CD4-positive, alpha-beta T cell (primary cell): ENCODE measurements at regions not wholly inside any gene's neighbourhood (a gene's known extent, or its start where the extent isn't known, plus 50 kb on each side); places are given as distances from the start of the nearest gene placed in this dataset.

ENCODE experiments used
- ATAC-seq: fragments of 200-7000 bp; cut with Tn5 transposase; one replicate; pipeline ENCODE4 v1.10.0; 2022; ENCODE audit warnings: mild to moderate bottlenecking; ENCODE audit not compliant: poor library complexity
- CTCF ChIA-PET: fragments of 350-600 bp; sonication (Branson Sonifier 250); formaldehyde crosslinking; loops from one replicate; lab custom pipeline; 2021; ENCODE audit warnings: antibody characterized with exemption, inconsistent platforms; lab: Charles Lee
- POLR2A ChIA-PET: fragments of 350-600 bp; sonication (Branson Sonifier 250); formaldehyde crosslinking; loops from one replicate; lab custom pipeline; 2021; ENCODE audit warnings: antibody characterized with exemption, inconsistent platforms; lab: Charles Lee
- DNase-seq, 14 experiments: peaks; one replicate each; pipeline ENCODE4 v3.0.0-alpha.2; 2013 to 2020; ENCODE audit warnings: mixed read lengths in 2 of 14
- H3K27ac ChIP-seq, 2 donors: one replicate each; pipeline versions ENCODE4 v1.5.1 to v1.7.0; 2013; ENCODE audit warnings: low read length in 2 of 2, low read depth in 1 of 2, mild to moderate bottlenecking in 1 of 2
- H3K27me3 ChIP-seq, 2 experiments: 1 replicate in 1 of 2; 2 replicates in 1 of 2; pipeline versions ENCODE4 v1.6.1 to v1.7.0; 2013; ENCODE audit warnings: low read length in 2 of 2, control low read depth in 1 of 2, mild to moderate bottlenecking in 1 of 2, moderate library complexity in 1 of 2; ENCODE audit not compliant: insufficient read depth in 2 of 2, control insufficient read depth in 1 of 2
- H3K36me3 ChIP-seq: one replicate; pipeline ENCODE4 v1.6.1; 2013; ENCODE audit warnings: low read length, control low read depth; ENCODE audit not compliant: insufficient read depth
- H3K4me1 ChIP-seq: one replicate; pipeline ENCODE4 v1.6.1; 2013; ENCODE audit warnings: low read length, control low read depth; ENCODE audit not compliant: insufficient read depth
- H3K4me3 ChIP-seq: one replicate; pipeline ENCODE4 v1.5.1; 2013; ENCODE audit warnings: mild to moderate bottlenecking, low read length, moderate library complexity
- H3K9me3 ChIP-seq, 2 experiments: 1 replicate in 1 of 2; 2 replicates in 1 of 2; pipeline versions ENCODE4 v1.6.1 to v1.7.0; 2013; ENCODE audit warnings: low read length in 2 of 2, mild to moderate bottlenecking in 2 of 2, control low read depth in 1 of 2, moderate library complexity in 1 of 2; ENCODE audit not compliant: control insufficient read depth in 1 of 2, insufficient read depth in 1 of 2
- H3K27ac Mint-ChIP-seq: one replicate; pipeline ENCODE4 v1.8.0; 2020; ENCODE audit warnings: mixed read lengths
- H3K27me3 Mint-ChIP-seq: one replicate; pipeline ENCODE4 v1.8.0; 2021; ENCODE audit warnings: mixed read lengths
- H3K36me3 Mint-ChIP-seq: one replicate; pipeline ENCODE4 v1.8.0; 2021; ENCODE audit warnings: low read depth, mixed read lengths
- H3K4me1 Mint-ChIP-seq: one replicate; pipeline ENCODE4 v1.8.0; 2021; ENCODE audit warnings: low read depth, mixed read lengths
- H3K4me3 Mint-ChIP-seq: one replicate; pipeline ENCODE4 v1.8.0; 2020; ENCODE audit warnings: mild to moderate bottlenecking, mixed read lengths
- H3K9me3 Mint-ChIP-seq: one replicate; pipeline ENCODE4 v1.8.0; 2020; ENCODE audit warnings: mixed read lengths
- CTCF ChIP-seq: fragments of 200-600 bp; IDR thresholded peaks from one replicate; pipeline ENCODE4 v1.8.0; 2022; ENCODE audit warnings: antibody characterized with exemption, mild to moderate bottlenecking
- intact Hi-C, 2 experiments: fragments of 100-400 bp; cut with DNase I in 1 of 2; cut with micrococcal nuclease in 1 of 2; formaldehyde crosslinking; loops; one replicate each; pipeline versions ENCODE4 v1.15.1 to v1.9.0; 2023 to 2025; cut with DNase I, micrococcal nuclease

- H3K27me3 Mint-ChIP-seq = no peaks in the 10 kb centered on the region
- POLR2A ChIA-PET = no interaction called here
- Histone ChIP-seq H3K4me1 (no peaks in the 10 kb centered on the region), H3K27me3 (no peaks in the 10 kb centered on the region), H3K36me3 (no peaks in the 10 kb centered on the region), H3K27ac (no peak overlapping the region), H3K9me3 (peaks cover 0 to 11% of the 10 kb centered on the region in 2 experiments), H3K4me3 (no peak overlapping the region)
- no peaks in the 10 kb centered on the region for H3K4me1 Mint-ChIP-seq
- no peak overlapping the region for H3K27ac Mint-ChIP-seq
- no peak overlapping the region for H3K4me3 Mint-ChIP-seq
- DNase-seq (no peak), ATAC-seq (no peak)
- H3K9me3 Mint-ChIP-seq = peaks cover 3% of the 10 kb centered on the region
- H3K36me3 Mint-ChIP-seq = no peaks in the 10 kb centered on the region
- CTCF ChIA-PET = no interaction called here
- intact Hi-C loops = no loop called here
- no peak for TF ChIP-seq CTCF
These were observed 619.5 kb downstream of the RERGL start for GRCh38 chr12:17470460-17470859.

- H3K4me3 ChIP-seq = no peak overlapping the region
- Mint-ChIP-seq H3K4me1 (no peaks in the 10 kb centered on the region), H3K27me3 (no peaks in the 10 kb centered on the region), H3K27ac (no peak overlapping the region), H3K36me3 (no peaks in the 10 kb centered on the region), H3K9me3 (peaks cover 11% of the 10 kb centered on the region), H3K4me3 (no peak overlapping the region)
- no peak overlapping the region for H3K27ac ChIP-seq
- DNase-seq = no peak
- no peaks in the 10 kb centered on the region for H3K4me1 ChIP-seq
- ChIA-PET CTCF (no interaction called here), POLR2A (no interaction called here)
- H3K27me3 ChIP-seq = no peaks in the 10 kb centered on the region
- intact Hi-C loops = no loop called here
- no peak for ATAC-seq
- H3K36me3 ChIP-seq = no peaks in the 10 kb centered on the region
- no peak for TF ChIP-seq CTCF
- peaks cover 0 to under 1% of the 10 kb centered on the region in 2 experiments for H3K9me3 ChIP-seq
These were observed 630.8 kb downstream of the RERGL start for GRCh38 chr12:17459214-17459613.

GRCh38 chr12:17456486-17456885, 633.5 kb downstream of the RERGL start:
- intact Hi-C loops = no loop called here
- no peaks in the 10 kb centered on the region for H3K36me3 Mint-ChIP-seq
- Histone ChIP-seq H3K4me3 (no peak overlapping the region), H3K36me3 (no peaks in the 10 kb centered on the region), H3K27me3 (no peaks in the 10 kb centered on the region), H3K9me3 (no peaks in the 10 kb centered on the region), H3K4me1 (no peaks in the 10 kb centered on the region), H3K27ac (no peak overlapping the region)
- peaks cover 8% of the 10 kb centered on the region for H3K9me3 Mint-ChIP-seq
- ATAC-seq = no peak
- DNase-seq = no peak
- H3K27ac Mint-ChIP-seq = no peak overlapping the region
- H3K27me3 Mint-ChIP-seq = no peaks in the 10 kb centered on the region
- no peak for TF ChIP-seq CTCF
- ChIA-PET POLR2A (no interaction called here), CTCF (no interaction called here)
- no peak overlapping the region for H3K4me3 Mint-ChIP-seq
- no peaks in the 10 kb centered on the region for H3K4me1 Mint-ChIP-seq
